AG09309 (cell line): ENCODE measurements at regions not wholly inside any gene's neighbourhood (a gene's known extent, or its start where the extent isn't known, plus 50 kb on each side); places are given as distances from the start of the nearest gene placed in this dataset.

Experiments used
- DNase-seq: peaks from one replicate; pipeline ENCODE4 v3.0.0-alpha.2; 2010; ENCODE audit warnings: low read depth
- H3K4me3 ChIP-seq: 2 replicates; pipeline ENCODE4 v1.5.1; 2011; ENCODE audit warnings: mild to moderate bottlenecking, low read depth, low read length, moderate library complexity; ENCODE audit not compliant: control insufficient read depth
- CTCF ChIP-seq: IDR thresholded peaks from 2 replicates; pipeline ENCODE4 v1.5.1; 2011; ENCODE audit warnings: mild to moderate bottlenecking, low read depth, low read length, inconsistent platforms; ENCODE audit not compliant: insufficient read depth, control insufficient read depth; ENCODE audit errors: missing control alignments

GRCh38 chr16:86959729-86960128 is 357.5 kb downstream of the C16orf95 start:
- no peak for TF ChIP-seq CTCF
- DNase-seq: no peak
- no peak overlapping the region for H3K4me3 ChIP-seq

GRCh38 chr16:86960266-86960665 is 356.9 kb downstream of the C16orf95 start:
- no peak for DNase-seq

GRCh38 chr16:86961171-86961601 is 356.0 kb downstream of the C16orf95 start:
- no peak for TF ChIP-seq CTCF
- no peak for DNase-seq
- no peak overlapping the region for H3K4me3 ChIP-seq

More at GRCh38 chr16:86960266-86960665, 356.9 kb downstream of the C16orf95 start:
- TF ChIP-seq CTCF: no peak
- no peak overlapping the region for H3K4me3 ChIP-seq

GRCh38 chr16:86962259-86962658 is 354.9 kb downstream of the C16orf95 start:
- no peak overlapping the region for H3K4me3 ChIP-seq
- no peak for TF ChIP-seq CTCF
- no peak for DNase-seq

GRCh38 chr16:86962913-86963312 is 354.3 kb downstream of the C16orf95 start:
- no peak for TF ChIP-seq CTCF
- no peak for DNase-seq
- no peak overlapping the region for H3K4me3 ChIP-seq

GRCh38 chr16:86963600-86964575 is 353.3 kb downstream of the C16orf95 start:
- DNase-seq: no peak
- H3K4me3 ChIP-seq: no peak overlapping the region
- TF ChIP-seq CTCF: no peak

GRCh38 chr16:86964796-86965241 is 352.4 kb downstream of the C16orf95 start:
- no peak overlapping the region for H3K4me3 ChIP-seq
- DNase-seq: no peak
- no peak for TF ChIP-seq CTCF
